HEK293T (cell line): ENCODE measurements at regions not wholly inside any gene's neighbourhood (a gene's known extent, or its start where the extent isn't known, plus 50 kb on each side); places are given as distances from the start of the nearest gene placed in this dataset.

Source experiments
- FOXK2 ChIP-seq: fragments of 450-650 bp; IDR thresholded peaks from 2 replicates; pipeline ENCODE4 v1.6.1; 2016; ENCODE audit warnings: mild to moderate bottlenecking
- HDGF ChIP-seq: fragments of 450-650 bp; IDR thresholded peaks from 2 replicates; pipeline ENCODE4 v1.6.1; 2017; ENCODE audit warnings: antibody characterized with exemption, borderline replicate concordance
- LEF1 ChIP-seq: fragments of 450-650 bp; IDR thresholded peaks from 2 replicates; pipeline ENCODE4 v1.6.1; 2017; ENCODE audit warnings: mild to moderate bottlenecking, borderline replicate concordance
- NFRKB ChIP-seq: fragments of 450-650 bp; IDR thresholded peaks from 2 replicates; pipeline ENCODE4 v1.6.1; 2016; ENCODE audit warnings: mild to moderate bottlenecking, moderate library complexity
- SP1 ChIP-seq: fragments of 450-650 bp; IDR thresholded peaks from 2 replicates; pipeline ENCODE4 v1.6.1; 2017
- ZNF384 ChIP-seq: fragments of 450-650 bp; IDR thresholded peaks from 2 replicates; pipeline ENCODE4 v1.6.1; 2016

GRCh38 chr2:200225951-200226350 lies 80.5 kb upstream of the SPATS2L start:
- TF ChIP-seq LEF1, result no peak
- no peak for TF ChIP-seq NFRKB
- TF ChIP-seq HDGF, result no peak
- no peak for TF ChIP-seq SP1
- no peak for TF ChIP-seq FOXK2
- TF ChIP-seq ZNF384, result no peak
